ENCODE measurements at regions not wholly inside any gene's neighbourhood (a gene's known extent, or its start where the extent isn't known, plus 50 kb on each side); places are given as distances from the start of the nearest gene placed in this dataset.
"Not testable (repeated sequence)": the region's sequence is repeated elsewhere in the genome, so short reads cannot be mapped to it uniquely, and the experiment has no call there.

DNA sequence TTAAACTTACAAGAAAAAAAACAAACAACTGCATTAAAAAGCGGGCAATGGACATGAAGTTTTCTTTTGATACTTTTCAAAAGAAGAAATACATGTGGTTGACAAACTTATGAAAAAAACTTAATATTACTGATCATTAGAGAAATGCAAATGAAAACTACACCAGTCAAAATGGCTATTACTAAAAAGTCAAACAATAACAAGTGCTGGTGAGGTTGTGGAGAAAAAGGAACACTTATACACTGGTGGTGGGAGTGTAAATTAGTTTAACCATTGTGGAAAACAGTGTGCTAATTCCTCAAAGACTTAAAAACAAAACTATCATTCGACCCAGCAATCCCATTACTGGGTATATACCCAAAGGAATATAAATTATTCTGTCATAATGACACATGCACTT lies 311.6 kb downstream of the ISL1 start:
- in situ Hi-C loops (cut with HindIII; ENCODE audit: low pct_unique_long_range_greater_than_20kb, low sequenced_read_pairs) = no loop called here

GRCh38 chr5:51696122-51696521 lies 312.9 kb downstream of the ISL1 start:
- in situ Hi-C loops (cut with HindIII; ENCODE audit: low pct_unique_long_range_greater_than_20kb, low sequenced_read_pairs) = no loop called here
- DNase-seq (ENCODE audit: low read depth) = no peak

More for the DNA sequence above, 311.6 kb downstream of the ISL1 start:
- DNase-seq (ENCODE audit: low read depth) = no peak

- DNase-seq (ENCODE audit: low read depth); in situ Hi-C loops (cut with HindIII; ENCODE audit: low pct_unique_long_range_greater_than_20kb, low sequenced_read_pairs): not testable (repeated sequence)
Measured at GRCh38 chr5:51702046-51702445, 318.8 kb downstream of the ISL1 start.

- in situ Hi-C loops (cut with HindIII; ENCODE audit: low pct_unique_long_range_greater_than_20kb, low sequenced_read_pairs) = no loop called here
- DNase-seq (ENCODE audit: low read depth) = no peak
Measured at GRCh38 chr5:51712201-51712600, 329.0 kb downstream of the ISL1 start.

- in situ Hi-C loops (cut with HindIII; ENCODE audit: low pct_unique_long_range_greater_than_20kb, low sequenced_read_pairs); DNase-seq (ENCODE audit: low read depth): not testable (repeated sequence)
Measured at GRCh38 chr5:51715445-51715844, 332.2 kb downstream of the ISL1 start.

- in situ Hi-C loops (cut with HindIII; ENCODE audit: low pct_unique_long_range_greater_than_20kb, low sequenced_read_pairs) = no loop called here
- peak; percentile 5 for DNase-seq (ENCODE audit: low read depth)
Measured at GRCh38 chr5:51731421-51732029, 348.3 kb downstream of the ISL1 start.

GRCh38 chr5:51732304-51732703 lies 349.1 kb downstream of the ISL1 start:
- no peak for DNase-seq (ENCODE audit: low read depth)
- in situ Hi-C loops (cut with HindIII; ENCODE audit: low pct_unique_long_range_greater_than_20kb, low sequenced_read_pairs) = no loop called here

- in situ Hi-C loops (cut with HindIII; ENCODE audit: low pct_unique_long_range_greater_than_20kb, low sequenced_read_pairs) = no loop called here
- DNase-seq (ENCODE audit: low read depth) = no peak
Measured at GRCh38 chr5:51734677-51735076, 351.4 kb downstream of the ISL1 start.

DNA sequence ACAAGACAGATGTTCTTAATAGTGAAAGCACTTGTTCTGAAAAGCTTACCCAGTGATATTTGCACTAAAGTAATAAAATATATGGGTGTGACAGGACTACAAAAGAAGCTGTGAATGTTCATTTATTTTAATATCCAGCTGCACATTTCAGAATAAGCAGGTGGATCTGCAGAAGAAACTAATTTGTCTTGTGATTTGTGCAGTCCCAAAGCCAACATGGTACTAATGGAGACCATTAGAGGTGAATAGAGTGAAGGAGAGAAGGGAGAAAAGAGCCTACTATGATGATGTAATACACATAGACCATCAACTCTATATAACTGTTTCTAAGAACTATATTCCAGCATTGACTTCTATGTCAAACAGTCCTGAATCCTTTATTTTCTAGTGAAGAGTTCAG lies 362.8 kb downstream of the ISL1 start:
- in situ Hi-C loops (cut with HindIII; ENCODE audit: low pct_unique_long_range_greater_than_20kb, low sequenced_read_pairs) = no loop called here

DNA sequence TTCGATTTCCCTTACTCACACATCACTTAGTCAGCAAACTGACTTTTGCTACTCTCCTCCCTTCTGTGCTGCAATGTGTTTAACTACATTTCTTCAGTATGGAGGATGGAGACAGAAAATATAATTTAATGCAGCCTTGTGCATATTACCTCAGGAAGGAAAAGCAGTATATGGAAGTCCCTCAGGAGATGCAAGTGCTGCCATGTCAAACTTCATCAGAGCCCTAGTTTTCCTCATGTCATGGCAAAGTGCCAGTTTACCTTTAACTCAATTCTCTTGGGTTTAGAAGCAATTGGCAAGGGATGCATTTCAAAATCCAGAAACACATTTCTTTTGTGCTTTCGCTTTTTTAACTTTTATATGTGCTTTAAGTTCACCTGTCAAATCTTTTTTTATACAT lies 365.4 kb downstream of the ISL1 start:
- DNase-seq (ENCODE audit: low read depth) = no peak
- in situ Hi-C loops (cut with HindIII; ENCODE audit: low pct_unique_long_range_greater_than_20kb, low sequenced_read_pairs) = no loop called here

More for the DNA sequence above, 362.8 kb downstream of the ISL1 start:
- DNase-seq (ENCODE audit: low read depth) = no peak
